Calu3 (cell line): ENCODE measurements at regions not wholly inside any gene's neighbourhood (a gene's known extent, or its start where the extent isn't known, plus 50 kb on each side); places are given as distances from the start of the nearest gene placed in this dataset.

Experiments
- BruUV-seq: library from RNA; stranded (reverse); fragments of 400-500 nt; replicated peaks from 2 replicates; lab custom pipeline; 2021; lab: Mats Ljungman, UMichigan
- CTCF ChIA-PET: fragments of 300-600 bp; sonication (Branson Sonifier 250); formaldehyde crosslinking; loops from one replicate; lab custom pipeline; 2022; ENCODE audit warnings: antibody characterized with exemption; lab: Charles Lee
- DNase-seq: peaks from one replicate; pipeline ENCODE4 v3.0.0; 2022
- H3K27ac Mint-ChIP-seq: one replicate; pipeline ENCODE4 v1.8.0; 2022; ENCODE audit warnings: mixed read lengths; ENCODE audit not compliant: unreplicated experiment
- H3K27me3 Mint-ChIP-seq: one replicate; pipeline ENCODE4 v1.8.0; 2022; ENCODE audit warnings: mixed read lengths; ENCODE audit not compliant: unreplicated experiment
- H3K36me3 Mint-ChIP-seq: one replicate; pipeline ENCODE4 v1.8.0; 2022; ENCODE audit warnings: mild to moderate bottlenecking, moderate library complexity, mixed read lengths; ENCODE audit not compliant: insufficient read depth, unreplicated experiment
- H3K4me1 Mint-ChIP-seq: one replicate; pipeline ENCODE4 v1.8.0; 2022; ENCODE audit warnings: mild to moderate bottlenecking, low read depth, mixed read lengths; ENCODE audit not compliant: unreplicated experiment
- H3K4me3 Mint-ChIP-seq: one replicate; pipeline ENCODE4 v1.8.0; 2022; ENCODE audit warnings: mild to moderate bottlenecking, low read depth, moderate library complexity, mixed read lengths; ENCODE audit not compliant: unreplicated experiment
- H3K9me3 Mint-ChIP-seq: one replicate; pipeline ENCODE4 v1.8.0; 2022; ENCODE audit warnings: low read depth, mixed read lengths; ENCODE audit not compliant: unreplicated experiment
- CTCF ChIP-seq: fragments of 200-600 bp; IDR thresholded peaks from one replicate; pipeline ENCODE4 v1.8.0; 2022; ENCODE audit warnings: antibody characterized with exemption; ENCODE audit not compliant: unreplicated experiment
- intact Hi-C: fragments of 100-400 bp; cut with micrococcal nuclease; formaldehyde crosslinking; loops from one replicate; pipeline ENCODE4 v1.10.0; 2022; ENCODE audit not compliant: unreplicated experiment

GRCh38 chr4:160485071-160485687 is 1382.3 kb downstream of the RAPGEF2 start:
- no TSS peak for BruUV-seq
- Mint-ChIP-seq H3K36me3 (no peaks in the 10 kb centered on the region), H3K9me3 (no peaks in the 10 kb centered on the region), H3K4me1 (no peaks in the 10 kb centered on the region), H3K27me3 (no peaks in the 10 kb centered on the region), H3K4me3 (no peak overlapping the region), H3K27ac (no peak overlapping the region)
- intact Hi-C loops = no loop called here
- DNase-seq = no peak
- TF ChIP-seq CTCF = no peak
- CTCF ChIA-PET = no interaction called here

DNA sequence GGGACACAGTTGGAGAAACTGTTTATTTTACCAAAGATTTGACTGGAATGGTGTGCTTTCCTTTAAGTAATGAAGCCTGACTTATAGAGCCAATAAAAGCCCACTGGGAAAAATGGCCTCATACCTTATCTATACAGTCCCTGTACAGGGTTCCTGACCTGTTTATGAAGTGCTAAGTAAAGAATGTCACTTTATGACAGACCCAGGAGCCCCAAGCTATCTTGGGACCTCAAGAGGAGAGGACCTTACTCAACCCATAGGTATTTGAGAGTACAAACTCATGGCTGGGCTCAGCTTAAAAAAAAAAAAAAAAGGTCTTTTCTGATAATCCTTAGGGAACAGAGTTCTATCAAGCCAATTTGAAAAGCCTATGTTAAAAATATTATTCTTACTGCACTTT is 1389.3 kb downstream of the RAPGEF2 start:
- Mint-ChIP-seq H3K36me3 (no peaks in the 10 kb centered on the region), H3K27me3 (no peaks in the 10 kb centered on the region), H3K4me1 (no peaks in the 10 kb centered on the region), H3K27ac (no peak overlapping the region), H3K4me3 (no peak overlapping the region), H3K9me3 (no peaks in the 10 kb centered on the region)
- DNase-seq = no peak
- no peak for TF ChIP-seq CTCF
- no TSS peak for BruUV-seq
- CTCF ChIA-PET = no interaction called here
- intact Hi-C loops = no loop called here

DNA sequence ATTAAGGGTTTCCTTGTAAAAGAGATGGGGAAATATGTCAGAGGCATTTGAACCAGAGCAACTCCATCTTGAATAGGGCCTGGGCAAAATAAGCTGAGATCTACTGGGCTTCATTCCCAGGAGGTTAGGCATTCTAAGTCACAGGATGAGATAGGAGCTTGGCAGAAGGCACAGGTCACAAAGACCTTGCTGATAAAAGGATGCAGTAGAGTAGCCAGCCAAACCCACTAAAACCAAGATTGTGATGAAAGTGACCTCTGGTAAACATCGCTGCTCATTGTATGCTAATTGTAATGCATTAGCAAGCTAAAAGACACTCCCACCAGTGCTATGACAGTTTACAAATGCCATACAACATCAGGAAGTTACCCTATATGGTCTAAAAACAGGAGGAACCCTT is 1390.3 kb downstream of the RAPGEF2 start:
- intact Hi-C loops = no loop called here
- H3K36me3 Mint-ChIP-seq = no peaks in the 10 kb centered on the region
- no TSS peak for BruUV-seq

GRCh38 chr4:160495356-160495755 is 1392.5 kb downstream of the RAPGEF2 start:
- Mint-ChIP-seq H3K36me3 (no peaks in the 10 kb centered on the region), H3K4me3 (no peak overlapping the region), H3K9me3 (no peaks in the 10 kb centered on the region), H3K27me3 (no peaks in the 10 kb centered on the region), H3K27ac (no peak overlapping the region), H3K4me1 (no peaks in the 10 kb centered on the region)
- no peak for DNase-seq
- CTCF ChIA-PET = no interaction called here
- BruUV-seq = no TSS peak
- no peak for TF ChIP-seq CTCF
- intact Hi-C loops = no loop called here

More for the DNA sequence above, 1390.3 kb downstream of the RAPGEF2 start:
- no peaks in the 10 kb centered on the region for H3K27me3 Mint-ChIP-seq
- no peak for TF ChIP-seq CTCF
- no peak overlapping the region for H3K4me3 Mint-ChIP-seq
- no peaks in the 10 kb centered on the region for H3K9me3 Mint-ChIP-seq
- no peak overlapping the region for H3K27ac Mint-ChIP-seq
- H3K4me1 Mint-ChIP-seq = no peaks in the 10 kb centered on the region
- DNase-seq = no peak
- CTCF ChIA-PET = no interaction called here
